K562 (cell line): ENCODE measurements at regions not wholly inside any gene's neighbourhood (a gene's known extent, or its start where the extent isn't known, plus 50 kb on each side); places are given as distances from the start of the nearest gene placed in this dataset.

ENCODE experiments used
- EP400 ChIP-seq: fragments of 450-650 bp; IDR thresholded peaks from 2 replicates; pipeline ENCODE4 v1.6.1; 2017; ENCODE audit warnings: antibody characterized with exemption, mild to moderate bottlenecking, moderate library complexity
- MAFG ChIP-seq: fragments of 450-650 bp; conservative IDR thresholded peaks from 2 replicates; pipeline ENCODE4 v1.6.1; 2016; ENCODE audit warnings: missing genetic modification characterization, missing compliant biosample characterization
- SAP30 ChIP-seq: fragments of 200-600 bp; sonication (generic); IDR thresholded peaks from 2 replicates; pipeline ENCODE4 v1.6.1; 2012; ENCODE audit warnings: borderline replicate concordance, low read depth, mild to moderate bottlenecking, moderate library complexity, low read length, control low read depth, inconsistent platforms; ENCODE audit not compliant: insufficient read depth, poor library complexity, severe bottlenecking
- TF ChIP-seq, protein P1 (sequence below): fragments of 450-650 bp; IDR thresholded peaks from 2 replicates; pipeline ENCODE4 v1.6.1; 2016; ENCODE audit warnings: mild to moderate bottlenecking, moderate library complexity
- TF ChIP-seq, protein P2 (sequence below): fragments of 450-650 bp; IDR thresholded peaks from 2 replicates; pipeline ENCODE4 v1.6.1; 2016; ENCODE audit warnings: antibody characterized with exemption
- TF ChIP-seq, protein P3 (sequence below): IDR thresholded peaks from 2 replicates; pipeline ENCODE4 v1.6.1; 2011; ENCODE audit warnings: borderline replicate concordance, low read depth, mild to moderate bottlenecking, moderate library complexity, low read length; ENCODE audit not compliant: insufficient read depth, poor library complexity, severe bottlenecking
- TF ChIP-seq, protein P4 (sequence below): fragments of 250-450 bp; sonication (Bioruptor Pico); IDR thresholded peaks from 2 replicates; pipeline ENCODE4 v1.4.0; 2020; ENCODE audit warnings: mild to moderate bottlenecking, moderate library complexity

DNA sequence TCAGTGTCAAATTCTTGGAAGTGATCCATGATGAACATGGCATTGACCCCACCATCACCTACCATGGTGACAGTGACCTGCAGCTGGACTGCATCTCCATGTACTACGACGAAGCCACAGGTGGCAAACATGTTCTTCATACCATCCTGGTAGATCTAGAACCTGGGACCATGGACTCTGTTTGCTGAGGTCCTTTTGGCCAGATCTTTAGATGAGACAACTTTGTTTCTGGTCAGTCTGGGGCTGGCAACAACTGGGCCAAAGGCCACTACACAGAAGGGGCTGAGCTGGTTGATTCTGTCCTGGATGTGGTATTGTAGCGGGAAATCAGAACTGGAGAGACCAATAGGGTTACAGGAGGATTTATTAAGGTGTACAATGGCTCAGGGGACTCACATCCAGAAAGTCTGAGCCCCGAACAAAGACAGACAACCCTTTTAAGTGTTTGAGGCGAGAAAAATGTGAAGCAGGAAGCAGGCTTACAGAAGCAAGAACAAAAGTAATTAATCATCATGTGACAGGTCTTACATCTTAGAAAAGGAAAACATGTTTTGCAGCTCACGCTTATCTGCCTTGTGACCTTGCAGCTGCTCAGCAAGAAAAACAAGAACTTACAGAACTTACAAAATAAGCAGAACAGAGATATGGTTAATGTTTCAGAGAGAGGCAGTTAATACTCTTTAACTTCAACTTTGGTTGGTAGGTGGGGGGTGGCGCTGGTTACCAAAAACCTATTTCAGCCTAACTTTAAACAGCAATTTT is 58.8 kb upstream of the MOCS1 start (continued):
- TF ChIP-seq, protein P1, sequence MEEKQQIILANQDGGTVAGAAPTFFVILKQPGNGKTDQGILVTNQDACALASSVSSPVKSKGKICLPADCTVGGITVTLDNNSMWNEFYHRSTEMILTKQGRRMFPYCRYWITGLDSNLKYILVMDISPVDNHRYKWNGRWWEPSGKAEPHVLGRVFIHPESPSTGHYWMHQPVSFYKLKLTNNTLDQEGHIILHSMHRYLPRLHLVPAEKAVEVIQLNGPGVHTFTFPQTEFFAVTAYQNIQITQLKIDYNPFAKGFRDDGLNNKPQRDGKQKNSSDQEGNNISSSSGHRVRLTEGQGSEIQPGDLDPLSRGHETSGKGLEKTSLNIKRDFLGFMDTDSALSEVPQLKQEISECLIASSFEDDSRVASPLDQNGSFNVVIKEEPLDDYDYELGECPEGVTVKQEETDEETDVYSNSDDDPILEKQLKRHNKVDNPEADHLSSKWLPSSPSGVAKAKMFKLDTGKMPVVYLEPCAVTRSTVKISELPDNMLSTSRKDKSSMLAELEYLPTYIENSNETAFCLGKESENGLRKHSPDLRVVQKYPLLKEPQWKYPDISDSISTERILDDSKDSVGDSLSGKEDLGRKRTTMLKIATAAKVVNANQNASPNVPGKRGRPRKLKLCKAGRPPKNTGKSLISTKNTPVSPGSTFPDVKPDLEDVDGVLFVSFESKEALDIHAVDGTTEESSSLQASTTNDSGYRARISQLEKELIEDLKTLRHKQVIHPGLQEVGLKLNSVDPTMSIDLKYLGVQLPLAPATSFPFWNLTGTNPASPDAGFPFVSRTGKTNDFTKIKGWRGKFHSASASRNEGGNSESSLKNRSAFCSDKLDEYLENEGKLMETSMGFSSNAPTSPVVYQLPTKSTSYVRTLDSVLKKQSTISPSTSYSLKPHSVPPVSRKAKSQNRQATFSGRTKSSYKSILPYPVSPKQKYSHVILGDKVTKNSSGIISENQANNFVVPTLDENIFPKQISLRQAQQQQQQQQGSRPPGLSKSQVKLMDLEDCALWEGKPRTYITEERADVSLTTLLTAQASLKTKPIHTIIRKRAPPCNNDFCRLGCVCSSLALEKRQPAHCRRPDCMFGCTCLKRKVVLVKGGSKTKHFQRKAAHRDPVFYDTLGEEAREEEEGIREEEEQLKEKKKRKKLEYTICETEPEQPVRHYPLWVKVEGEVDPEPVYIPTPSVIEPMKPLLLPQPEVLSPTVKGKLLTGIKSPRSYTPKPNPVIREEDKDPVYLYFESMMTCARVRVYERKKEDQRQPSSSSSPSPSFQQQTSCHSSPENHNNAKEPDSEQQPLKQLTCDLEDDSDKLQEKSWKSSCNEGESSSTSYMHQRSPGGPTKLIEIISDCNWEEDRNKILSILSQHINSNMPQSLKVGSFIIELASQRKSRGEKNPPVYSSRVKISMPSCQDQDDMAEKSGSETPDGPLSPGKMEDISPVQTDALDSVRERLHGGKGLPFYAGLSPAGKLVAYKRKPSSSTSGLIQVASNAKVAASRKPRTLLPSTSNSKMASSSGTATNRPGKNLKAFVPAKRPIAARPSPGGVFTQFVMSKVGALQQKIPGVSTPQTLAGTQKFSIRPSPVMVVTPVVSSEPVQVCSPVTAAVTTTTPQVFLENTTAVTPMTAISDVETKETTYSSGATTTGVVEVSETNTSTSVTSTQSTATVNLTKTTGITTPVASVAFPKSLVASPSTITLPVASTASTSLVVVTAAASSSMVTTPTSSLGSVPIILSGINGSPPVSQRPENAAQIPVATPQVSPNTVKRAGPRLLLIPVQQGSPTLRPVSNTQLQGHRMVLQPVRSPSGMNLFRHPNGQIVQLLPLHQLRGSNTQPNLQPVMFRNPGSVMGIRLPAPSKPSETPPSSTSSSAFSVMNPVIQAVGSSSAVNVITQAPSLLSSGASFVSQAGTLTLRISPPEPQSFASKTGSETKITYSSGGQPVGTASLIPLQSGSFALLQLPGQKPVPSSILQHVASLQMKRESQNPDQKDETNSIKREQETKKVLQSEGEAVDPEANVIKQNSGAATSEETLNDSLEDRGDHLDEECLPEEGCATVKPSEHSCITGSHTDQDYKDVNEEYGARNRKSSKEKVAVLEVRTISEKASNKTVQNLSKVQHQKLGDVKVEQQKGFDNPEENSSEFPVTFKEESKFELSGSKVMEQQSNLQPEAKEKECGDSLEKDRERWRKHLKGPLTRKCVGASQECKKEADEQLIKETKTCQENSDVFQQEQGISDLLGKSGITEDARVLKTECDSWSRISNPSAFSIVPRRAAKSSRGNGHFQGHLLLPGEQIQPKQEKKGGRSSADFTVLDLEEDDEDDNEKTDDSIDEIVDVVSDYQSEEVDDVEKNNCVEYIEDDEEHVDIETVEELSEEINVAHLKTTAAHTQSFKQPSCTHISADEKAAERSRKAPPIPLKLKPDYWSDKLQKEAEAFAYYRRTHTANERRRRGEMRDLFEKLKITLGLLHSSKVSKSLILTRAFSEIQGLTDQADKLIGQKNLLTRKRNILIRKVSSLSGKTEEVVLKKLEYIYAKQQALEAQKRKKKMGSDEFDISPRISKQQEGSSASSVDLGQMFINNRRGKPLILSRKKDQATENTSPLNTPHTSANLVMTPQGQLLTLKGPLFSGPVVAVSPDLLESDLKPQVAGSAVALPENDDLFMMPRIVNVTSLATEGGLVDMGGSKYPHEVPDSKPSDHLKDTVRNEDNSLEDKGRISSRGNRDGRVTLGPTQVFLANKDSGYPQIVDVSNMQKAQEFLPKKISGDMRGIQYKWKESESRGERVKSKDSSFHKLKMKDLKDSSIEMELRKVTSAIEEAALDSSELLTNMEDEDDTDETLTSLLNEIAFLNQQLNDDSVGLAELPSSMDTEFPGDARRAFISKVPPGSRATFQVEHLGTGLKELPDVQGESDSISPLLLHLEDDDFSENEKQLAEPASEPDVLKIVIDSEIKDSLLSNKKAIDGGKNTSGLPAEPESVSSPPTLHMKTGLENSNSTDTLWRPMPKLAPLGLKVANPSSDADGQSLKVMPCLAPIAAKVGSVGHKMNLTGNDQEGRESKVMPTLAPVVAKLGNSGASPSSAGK: peak; percentile 48
- TF ChIP-seq SAP30 (no peak), MAFG (no peak; the same call in 1 of the 2 replicates), EP400 (no peak)
- TF ChIP-seq, protein P2, sequence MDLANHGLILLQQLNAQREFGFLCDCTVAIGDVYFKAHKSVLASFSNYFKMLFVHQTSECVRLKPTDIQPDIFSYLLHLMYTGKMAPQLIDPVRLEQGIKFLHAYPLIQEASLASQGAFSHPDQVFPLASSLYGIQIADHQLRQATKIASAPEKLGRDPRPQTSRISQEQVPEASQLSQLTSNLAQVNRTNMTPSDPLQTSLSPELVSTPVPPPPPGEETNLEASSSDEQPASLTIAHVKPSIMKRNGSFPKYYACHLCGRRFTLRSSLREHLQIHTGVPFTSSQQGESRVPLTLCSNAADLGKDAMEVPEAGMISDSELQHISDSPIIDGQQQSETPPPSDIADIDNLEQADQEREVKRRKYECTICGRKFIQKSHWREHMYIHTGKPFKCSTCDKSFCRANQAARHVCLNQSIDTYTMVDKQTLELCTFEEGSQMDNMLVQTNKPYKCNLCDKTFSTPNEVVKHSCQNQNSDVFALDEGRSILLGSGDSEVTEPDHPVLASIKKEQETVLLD: no peak
- TF ChIP-seq, protein P3, sequence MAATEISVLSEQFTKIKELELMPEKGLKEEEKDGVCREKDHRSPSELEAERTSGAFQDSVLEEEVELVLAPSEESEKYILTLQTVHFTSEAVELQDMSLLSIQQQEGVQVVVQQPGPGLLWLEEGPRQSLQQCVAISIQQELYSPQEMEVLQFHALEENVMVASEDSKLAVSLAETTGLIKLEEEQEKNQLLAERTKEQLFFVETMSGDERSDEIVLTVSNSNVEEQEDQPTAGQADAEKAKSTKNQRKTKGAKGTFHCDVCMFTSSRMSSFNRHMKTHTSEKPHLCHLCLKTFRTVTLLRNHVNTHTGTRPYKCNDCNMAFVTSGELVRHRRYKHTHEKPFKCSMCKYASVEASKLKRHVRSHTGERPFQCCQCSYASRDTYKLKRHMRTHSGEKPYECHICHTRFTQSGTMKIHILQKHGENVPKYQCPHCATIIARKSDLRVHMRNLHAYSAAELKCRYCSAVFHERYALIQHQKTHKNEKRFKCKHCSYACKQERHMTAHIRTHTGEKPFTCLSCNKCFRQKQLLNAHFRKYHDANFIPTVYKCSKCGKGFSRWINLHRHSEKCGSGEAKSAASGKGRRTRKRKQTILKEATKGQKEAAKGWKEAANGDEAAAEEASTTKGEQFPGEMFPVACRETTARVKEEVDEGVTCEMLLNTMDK: no peak
- TF ChIP-seq, protein P4, sequence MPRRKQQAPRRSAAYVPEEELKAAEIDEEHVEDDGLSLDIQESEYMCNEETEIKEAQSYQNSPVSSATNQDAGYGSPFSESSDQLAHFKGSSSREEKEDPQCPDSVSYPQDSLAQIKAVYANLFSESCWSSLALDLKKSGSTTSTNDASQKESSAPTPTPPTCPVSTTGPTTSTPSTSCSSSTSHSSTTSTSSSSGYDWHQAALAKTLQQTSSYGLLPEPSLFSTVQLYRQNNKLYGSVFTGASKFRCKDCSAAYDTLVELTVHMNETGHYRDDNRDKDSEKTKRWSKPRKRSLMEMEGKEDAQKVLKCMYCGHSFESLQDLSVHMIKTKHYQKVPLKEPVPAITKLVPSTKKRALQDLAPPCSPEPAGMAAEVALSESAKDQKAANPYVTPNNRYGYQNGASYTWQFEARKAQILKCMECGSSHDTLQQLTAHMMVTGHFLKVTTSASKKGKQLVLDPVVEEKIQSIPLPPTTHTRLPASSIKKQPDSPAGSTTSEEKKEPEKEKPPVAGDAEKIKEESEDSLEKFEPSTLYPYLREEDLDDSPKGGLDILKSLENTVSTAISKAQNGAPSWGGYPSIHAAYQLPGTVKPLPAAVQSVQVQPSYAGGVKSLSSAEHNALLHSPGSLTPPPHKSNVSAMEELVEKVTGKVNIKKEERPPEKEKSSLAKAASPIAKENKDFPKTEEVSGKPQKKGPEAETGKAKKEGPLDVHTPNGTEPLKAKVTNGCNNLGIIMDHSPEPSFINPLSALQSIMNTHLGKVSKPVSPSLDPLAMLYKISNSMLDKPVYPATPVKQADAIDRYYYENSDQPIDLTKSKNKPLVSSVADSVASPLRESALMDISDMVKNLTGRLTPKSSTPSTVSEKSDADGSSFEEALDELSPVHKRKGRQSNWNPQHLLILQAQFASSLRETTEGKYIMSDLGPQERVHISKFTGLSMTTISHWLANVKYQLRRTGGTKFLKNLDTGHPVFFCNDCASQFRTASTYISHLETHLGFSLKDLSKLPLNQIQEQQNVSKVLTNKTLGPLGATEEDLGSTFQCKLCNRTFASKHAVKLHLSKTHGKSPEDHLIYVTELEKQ (CRISPR knock-in tag): no peak
